KMS-11 (cell line): ENCODE measurements at regions not wholly inside any gene's neighbourhood (a gene's known extent, or its start where the extent isn't known, plus 50 kb on each side); places are given as distances from the start of the nearest gene placed in this dataset.

ENCODE experiments used
- H2AFZ ChIP-seq: fragments of 200-600 bp; sonication (generic); 2 replicates; pipeline ENCODE4 v1.6.1; 2016; ENCODE audit warnings: antibody characterized with exemption, mixed run types, low read depth
- H3K27ac ChIP-seq: fragments of 200-600 bp; sonication (generic); 2 replicates; pipeline ENCODE4 v1.6.1; 2016; ENCODE audit warnings: mild to moderate bottlenecking, mixed run types
- H3K27me3 ChIP-seq: fragments of 200-600 bp; sonication (generic); 2 replicates; pipeline ENCODE4 v1.6.1; 2017; ENCODE audit warnings: mild to moderate bottlenecking, low read depth, mixed run types, moderate library complexity; ENCODE audit not compliant: insufficient read depth
- H3K36me3 ChIP-seq: fragments of 200-600 bp; sonication (generic); 2 replicates; pipeline ENCODE4 v1.6.1; 2017; ENCODE audit warnings: mild to moderate bottlenecking, mixed run types; ENCODE audit not compliant: insufficient read depth
- H3K4me1 ChIP-seq: fragments of 200-600 bp; sonication (generic); 2 replicates; pipeline ENCODE4 v1.6.1; 2016; ENCODE audit warnings: mild to moderate bottlenecking, low read depth, mixed run types; ENCODE audit not compliant: poor library complexity, severe bottlenecking
- H3K4me2 ChIP-seq: fragments of 200-600 bp; sonication (generic); 2 replicates; pipeline ENCODE4 v1.7.0; 2016; ENCODE audit warnings: mild to moderate bottlenecking, mixed run types
- H3K4me3 ChIP-seq: fragments of 200-600 bp; sonication (generic); IDR thresholded peaks from 2 replicates; pipeline ENCODE4 v1.6.1; 2017; ENCODE audit warnings: low read depth, low read length, mixed read lengths; ENCODE audit not compliant: insufficient read depth
- H3K79me2 ChIP-seq: fragments of 200-600 bp; sonication (generic); 2 replicates; pipeline ENCODE4 v1.6.1; 2016; ENCODE audit warnings: low read depth, mixed run types; ENCODE audit not compliant: insufficient read depth
- H3K9ac ChIP-seq: fragments of 200-600 bp; sonication (generic); 2 replicates; pipeline ENCODE4 v1.6.1; 2016; ENCODE audit warnings: mild to moderate bottlenecking, mixed run types
- H4K20me1 ChIP-seq: fragments of 200-600 bp; sonication (generic); 2 replicates; pipeline ENCODE4 v1.6.1; 2016; ENCODE audit warnings: mild to moderate bottlenecking, mixed run types; ENCODE audit not compliant: insufficient read depth
- CTCF ChIP-seq: fragments of 200-600 bp; sonication (generic); conservative IDR thresholded peaks from 2 replicates; pipeline ENCODE4 v1.6.1; 2017; ENCODE audit warnings: low read depth, mild to moderate bottlenecking, antibody characterized with exemption, low read length, moderate library complexity, mixed read lengths

GRCh38 chr15:46461416-46461815 lies 826.6 kb downstream of the SQOR start:
- Histone ChIP-seq H3K36me3 (no peaks in the 10 kb centered on the region), H3K27me3 (no peaks in the 10 kb centered on the region), H3K79me2 (no peaks in the 10 kb centered on the region), H4K20me1 (no peaks in the 10 kb centered on the region), H3K4me3 (no peak overlapping the region), H3K4me1 (no peaks in the 10 kb centered on the region), H3K27ac (no peak overlapping the region), H2AFZ (no peak overlapping the region), H3K9ac (no peak overlapping the region), H3K4me2 (no peak overlapping the region)
- TF ChIP-seq CTCF = no peak

- Histone ChIP-seq H3K4me2 (no peak overlapping the region), H3K36me3 (no peaks in the 10 kb centered on the region), H3K27ac (no peak overlapping the region), H3K4me3 (no peak overlapping the region), H4K20me1 (no peaks in the 10 kb centered on the region), H3K4me1 (no peaks in the 10 kb centered on the region), H3K27me3 (no peaks in the 10 kb centered on the region), H2AFZ (no peak overlapping the region), H3K79me2 (no peaks in the 10 kb centered on the region), H3K9ac (no peak overlapping the region)
- TF ChIP-seq CTCF = no peak
Measured at GRCh38 chr15:46467041-46467440, 832.2 kb downstream of the SQOR start.

- H3K4me2 ChIP-seq = no peak overlapping the region
- H3K27ac ChIP-seq = no peak overlapping the region
- H2AFZ ChIP-seq = no peak overlapping the region
- no peaks in the 10 kb centered on the region for H3K4me1 ChIP-seq
- no peaks in the 10 kb centered on the region for H3K27me3 ChIP-seq
- H4K20me1 ChIP-seq = no peaks in the 10 kb centered on the region
- no peak overlapping the region for H3K4me3 ChIP-seq
- no peaks in the 10 kb centered on the region for H3K36me3 ChIP-seq
- H3K9ac ChIP-seq = no peak overlapping the region
- H3K79me2 ChIP-seq = no peaks in the 10 kb centered on the region
- no peak for TF ChIP-seq CTCF
Measured at GRCh38 chr15:46471096-46471495, 836.3 kb downstream of the SQOR start.

- H3K27ac ChIP-seq = no peak overlapping the region
- no peak overlapping the region for H3K4me2 ChIP-seq
- H4K20me1 ChIP-seq = no peaks in the 10 kb centered on the region
- TF ChIP-seq CTCF = no peak
- H3K9ac ChIP-seq = no peak overlapping the region
- no peak overlapping the region for H2AFZ ChIP-seq
- no peak overlapping the region for H3K4me3 ChIP-seq
- no peaks in the 10 kb centered on the region for H3K27me3 ChIP-seq
- H3K4me1 ChIP-seq = no peaks in the 10 kb centered on the region
- H3K79me2 ChIP-seq = no peaks in the 10 kb centered on the region
- H3K36me3 ChIP-seq = no peaks in the 10 kb centered on the region
Measured at GRCh38 chr15:46489276-46489675, 854.4 kb downstream of the SQOR start.
